GM12892 (cell line): ENCODE measurements at regions not wholly inside any gene's neighbourhood (a gene's known extent, or its start where the extent isn't known, plus 50 kb on each side); places are given as distances from the start of the nearest gene placed in this dataset.
"Not testable (repeated sequence)": the region's sequence is repeated elsewhere in the genome, so short reads cannot be mapped to it uniquely, and the experiment has no call there.

Experiments used
- DNase-seq: peaks from one replicate; pipeline ENCODE4 v3.0.0; 2011; ENCODE audit not compliant: insufficient read length
- FAIRE-seq: peaks from 2 replicates; lab custom pipeline; 2011; peaks lifted over from hg19 to GRCh38; lab: Jason Lieb, UNC
- POLR2A ChIP-seq: IDR thresholded peaks from 2 replicates; pipeline ENCODE4 v1.6.1; 2011; ENCODE audit warnings: low read depth, low read length, control low read depth
- POLR2AphosphoS5 ChIP-seq: IDR thresholded peaks from 2 replicates; pipeline ENCODE4 v1.6.1; 2011; ENCODE audit warnings: low read depth, low read length, control low read depth
- TAF1 ChIP-seq: IDR thresholded peaks from 2 replicates; pipeline ENCODE4 v1.6.1; 2011; ENCODE audit warnings: low read depth, mild to moderate bottlenecking, control low read depth, low read length, borderline replicate concordance

DNA sequence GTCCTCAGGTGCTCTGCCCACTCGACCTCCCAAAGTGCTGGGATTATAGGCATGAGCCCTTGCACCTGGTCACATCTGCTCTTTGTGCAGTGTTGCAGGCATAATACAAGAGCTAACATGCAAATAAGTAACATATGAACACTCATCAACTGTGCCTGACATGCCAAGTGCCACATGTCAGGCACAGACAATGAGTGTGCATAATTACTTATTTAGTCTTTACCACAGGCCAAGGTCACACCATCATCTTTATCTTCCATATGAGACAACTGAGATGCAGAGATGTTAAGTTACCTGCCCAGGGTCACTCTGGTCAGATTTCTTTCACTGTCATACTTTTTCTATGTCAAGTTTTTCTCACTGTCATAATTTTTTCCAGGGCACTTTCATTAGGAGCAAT lies 126.1 kb downstream of the PPIAL4G start:
- DNase-seq (no peak), FAIRE-seq (no peak)
- TF ChIP-seq TAF1, result no peak
- TF ChIP-seq POLR2A, result no peak
- TF ChIP-seq POLR2AphosphoS5, result no peak

GRCh38 chr1:148355976-148356375 lies 127.1 kb downstream of the PPIAL4G start:
- DNase-seq, result no peak
- TF ChIP-seq POLR2AphosphoS5, result no peak
- no peak for TF ChIP-seq TAF1
- TF ChIP-seq POLR2A, result no peak
- FAIRE-seq, result no peak

GRCh38 chr1:148354913-148355308 lies 128.2 kb downstream of the PPIAL4G start:
- FAIRE-seq (no peak), DNase-seq (no peak)
- TF ChIP-seq POLR2A (no peak), TAF1 (no peak), POLR2AphosphoS5 (no peak)

DNA sequence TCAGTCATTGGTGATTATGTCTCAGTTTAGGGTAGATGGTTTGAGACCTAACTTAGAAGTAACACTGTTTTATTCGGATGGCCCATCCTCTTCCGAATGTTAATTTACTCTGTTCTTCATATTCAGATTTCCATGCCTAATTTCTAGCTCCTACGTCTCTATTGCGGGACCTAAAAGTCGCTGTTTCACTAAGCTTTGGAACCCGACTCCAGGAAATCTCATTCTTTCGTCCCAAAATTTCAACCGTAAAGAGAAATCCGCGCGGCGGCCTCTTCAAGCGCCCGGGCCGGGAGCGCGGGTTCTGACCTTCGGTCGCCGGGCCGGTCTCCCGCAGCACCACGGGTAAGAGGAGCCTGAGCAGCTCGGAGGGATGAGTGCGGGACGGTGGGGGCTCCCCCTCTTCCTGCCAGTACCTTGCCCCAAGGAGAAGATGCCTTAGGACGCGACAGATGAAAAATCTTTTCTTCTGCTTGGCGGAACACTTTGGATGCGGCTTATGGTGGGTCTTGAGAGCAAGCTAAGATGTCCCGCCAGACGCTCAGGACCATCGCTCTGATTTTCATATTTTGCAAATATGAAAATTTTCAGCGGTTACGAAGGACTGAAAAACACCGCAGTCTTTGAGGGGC lies 128.7 kb downstream of the PPIAL4G start:
- TF ChIP-seq POLR2A, result no peak
- no peak for TF ChIP-seq POLR2AphosphoS5
- TF ChIP-seq TAF1, result no peak
- no peak for FAIRE-seq

DNA sequence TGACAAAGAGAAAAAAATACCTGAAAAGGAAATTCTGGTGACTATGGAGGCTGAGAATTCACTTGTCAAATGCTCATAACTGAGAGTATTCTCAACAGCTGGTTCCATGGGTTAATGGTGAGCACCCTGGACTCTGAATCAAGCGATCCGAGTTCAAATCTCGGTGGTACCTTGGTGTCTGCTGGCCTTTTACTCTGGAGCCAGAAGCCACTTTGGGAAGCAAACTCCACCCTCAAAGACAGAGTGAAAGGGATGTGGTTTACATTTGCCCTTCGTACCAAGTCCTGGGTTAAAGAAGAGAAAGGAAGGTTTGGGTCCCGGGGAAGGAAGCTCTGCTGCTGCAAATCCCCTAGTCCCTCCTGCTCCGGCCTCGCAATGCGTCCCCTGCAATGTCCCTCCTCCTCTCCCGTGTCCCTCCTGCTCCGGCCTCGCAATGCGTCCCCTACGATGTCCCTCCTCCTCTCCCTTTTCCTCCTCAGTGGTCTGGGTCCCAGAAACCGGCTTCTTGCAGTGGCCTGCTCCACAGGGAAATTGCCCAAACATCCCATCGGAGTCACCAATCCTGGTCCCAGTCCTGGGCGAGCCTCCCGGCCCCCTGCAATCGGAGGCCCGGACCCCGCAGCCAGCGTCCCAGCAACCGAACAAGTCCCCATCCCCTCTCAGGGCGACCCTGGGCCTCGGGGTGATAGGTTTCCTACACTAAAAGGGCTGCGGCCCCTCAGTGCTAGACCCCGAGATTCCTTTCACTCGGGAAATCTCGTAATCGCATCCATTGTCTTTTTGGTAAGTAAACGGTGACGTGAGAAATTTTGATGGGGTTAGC lies 129.4 kb downstream of the PPIAL4G start:
- TF ChIP-seq POLR2AphosphoS5 (no peak), TAF1 (no peak), POLR2A (no peak)
- DNase-seq, result no peak
- FAIRE-seq, result no peak

More for the DNA sequence above, 128.7 kb downstream of the PPIAL4G start:
- no peak for DNase-seq

DNA sequence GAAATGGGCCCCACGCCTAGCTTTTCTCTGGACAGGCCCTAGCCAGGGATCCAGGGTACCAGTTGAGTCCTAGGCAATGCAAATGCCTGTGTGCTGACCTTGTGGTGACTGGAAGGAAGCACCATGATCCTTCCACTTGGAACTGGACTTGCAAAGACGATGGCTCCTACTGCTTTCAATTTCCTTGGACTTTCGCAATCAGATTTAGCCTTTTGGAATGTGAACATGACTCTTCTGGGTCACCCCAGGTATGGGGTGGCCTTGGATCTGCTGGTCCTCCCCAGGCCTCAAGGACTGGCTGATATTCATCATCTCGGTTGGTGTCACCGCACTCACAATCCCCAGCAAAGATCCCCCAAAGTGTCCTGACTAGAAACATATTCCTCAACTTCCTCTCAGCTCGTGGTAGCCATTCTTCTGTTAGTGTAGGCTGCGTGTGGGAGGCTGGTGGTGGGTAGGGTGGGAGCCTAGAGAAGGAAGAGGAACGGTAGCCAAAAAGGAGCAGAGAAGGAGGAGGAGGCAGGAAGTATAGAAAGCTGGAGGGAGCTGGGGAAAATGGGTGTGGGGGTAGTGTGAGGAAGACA lies 130.5 kb downstream of the PPIAL4G start:
- no peak for TF ChIP-seq TAF1
- FAIRE-seq, result no peak

GRCh38 chr1:148347781-148348180 lies 135.3 kb downstream of the PPIAL4G start:
- no peak for FAIRE-seq

More for the DNA sequence above, 130.5 kb downstream of the PPIAL4G start:
- no peak for DNase-seq

DNA sequence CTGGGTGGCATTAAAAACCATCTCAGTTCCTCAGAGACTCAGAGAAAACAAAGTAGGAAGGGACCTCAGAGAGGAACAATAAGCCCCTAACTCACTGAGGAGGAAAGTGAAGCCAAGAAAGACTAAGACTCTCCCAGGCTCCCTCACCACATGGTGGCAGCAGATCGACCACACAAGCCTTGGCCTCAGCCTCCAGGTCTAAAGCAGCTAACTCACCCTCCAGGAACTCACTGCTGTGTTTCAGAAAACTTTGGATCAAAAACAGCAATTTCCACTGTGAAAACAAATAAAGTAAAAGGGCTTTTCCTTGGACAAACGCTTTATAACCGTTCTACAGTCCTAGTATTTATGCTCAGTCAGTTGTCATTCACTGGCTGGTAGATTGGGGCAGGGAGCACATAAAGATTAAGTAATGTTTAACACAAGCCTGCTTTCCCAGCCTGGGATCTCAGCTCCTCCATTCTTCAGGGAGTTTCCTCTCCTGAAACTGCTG lies 137.4 kb downstream of the PPIAL4G start:
- DNase-seq, FAIRE-seq: not testable (repeated sequence)

More at GRCh38 chr1:148347781-148348180, 135.3 kb downstream of the PPIAL4G start:
- DNase-seq, result no peak
- TF ChIP-seq POLR2AphosphoS5 (no peak), TAF1 (no peak)

DNA sequence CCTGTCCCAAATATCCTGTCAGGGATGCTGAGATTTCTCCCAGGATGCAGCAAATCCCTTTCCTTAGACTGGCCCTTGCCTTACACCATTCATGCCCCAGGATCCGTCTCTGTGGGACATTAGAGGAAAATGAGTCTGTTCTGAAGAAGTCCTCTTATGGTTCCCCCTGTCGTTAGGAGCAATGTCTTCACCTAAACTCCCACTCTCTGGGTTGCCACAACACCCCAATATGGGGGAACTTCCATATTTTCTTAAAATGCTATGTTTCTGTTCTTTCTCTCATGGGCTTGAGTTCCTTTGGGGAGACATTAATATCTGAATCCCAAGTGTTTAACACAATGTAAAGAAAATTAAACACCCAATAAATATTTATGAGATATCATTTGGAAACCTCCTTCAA lies 138.5 kb downstream of the PPIAL4G start:
- not testable (repeated sequence) for DNase-seq, FAIRE-seq

- FAIRE-seq, DNase-seq: not testable (repeated sequence)
Measured at GRCh38 chr1:148341729-148342128, 141.4 kb downstream of the PPIAL4G start.

- DNase-seq, FAIRE-seq: not testable (repeated sequence)
Measured at GRCh38 chr1:148336121-148336918, 146.8 kb downstream of the PPIAL4G start.
